Coronary artery (tissue), 2 donors: ENCODE measurements at regions not wholly inside any gene's neighbourhood (a gene's known extent, or its start where the extent isn't known, plus 50 kb on each side); places are given as distances from the start of the nearest gene placed in this dataset.

ENCODE experiments used
- DNase-seq: peaks from one replicate; pipeline ENCODE4 v3.0.0-alpha.2; 2017; ENCODE audit warnings: low spot score
- H3K27ac ChIP-seq, 2 donors: fragments of 200-600 bp; sonication (generic); one replicate each; pipeline ENCODE4 v1.5.1; 2016 to 2019
- H3K4me3 ChIP-seq: fragments of 200-600 bp; sonication (generic); 2 replicates; pipeline ENCODE4 v1.5.1; 2016; ENCODE audit warnings: mild to moderate bottlenecking, moderate library complexity
- CTCF ChIP-seq: fragments of 200-600 bp; sonication (generic); IDR thresholded peaks from one replicate; pipeline ENCODE4 v1.5.1; 2019; ENCODE audit warnings: antibody characterized with exemption

- no peak overlapping the region for H3K27ac ChIP-seq
- DNase-seq, result no peak
- H3K4me3 ChIP-seq, result no peak overlapping the region
- TF ChIP-seq CTCF, result no peak
These were observed 447.9 kb upstream of the PFKP start for GRCh38 chr10:2619472-2619871.

DNA sequence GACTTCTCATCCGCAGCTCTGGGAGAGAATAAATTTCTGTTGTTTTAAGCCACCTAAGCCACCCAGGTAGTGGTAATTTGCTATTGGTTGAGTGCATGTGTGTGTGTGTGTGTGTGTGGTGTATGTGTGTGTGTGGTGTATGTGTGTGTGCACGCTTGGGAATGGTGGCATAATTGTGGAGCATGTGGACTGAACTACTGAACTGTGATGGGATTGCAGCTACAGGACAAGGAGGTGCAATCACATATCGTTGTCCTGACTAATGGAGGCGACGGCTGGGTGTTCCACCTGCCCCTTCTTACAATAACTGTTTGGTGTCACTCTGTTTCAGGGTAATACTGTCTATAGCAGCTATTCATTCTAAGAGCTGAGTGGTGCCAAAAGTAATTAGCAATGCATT lies 448.7 kb upstream of the PFKP start:
- DNase-seq, result no peak
- no peak overlapping the region for H3K27ac ChIP-seq
- no peak overlapping the region for H3K4me3 ChIP-seq
- no peak for TF ChIP-seq CTCF

DNA sequence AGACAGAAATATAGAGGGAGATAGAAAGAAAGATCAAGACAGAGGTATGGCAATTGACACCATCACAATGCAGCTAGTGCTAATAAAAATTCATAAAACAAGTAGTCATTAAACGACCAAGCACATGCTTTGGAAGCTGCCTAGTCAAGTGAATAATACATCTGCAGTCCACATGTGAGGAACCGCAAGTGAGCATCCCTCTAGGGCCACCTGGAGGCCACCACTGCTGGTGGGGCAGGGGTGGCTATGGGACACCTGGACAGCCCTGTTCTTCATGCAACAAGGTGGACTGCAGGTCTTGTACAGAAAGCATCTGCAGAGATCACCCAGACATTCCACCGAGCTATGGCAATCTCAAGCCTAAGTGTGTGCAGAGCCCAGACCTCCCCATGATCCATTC lies 451.1 kb upstream of the PFKP start:
- H3K4me3 ChIP-seq, result no peak overlapping the region
- DNase-seq, result no peak
- TF ChIP-seq CTCF, result no peak

GRCh38 chr10:2611603-2612002 lies 455.7 kb upstream of the PFKP start:
- Histone ChIP-seq H3K4me3 (no peak overlapping the region), H3K27ac (no peak overlapping the region)
- no peak for TF ChIP-seq CTCF
- DNase-seq, result no peak

More for the DNA sequence above, 451.1 kb upstream of the PFKP start:
- H3K27ac ChIP-seq, result no peak overlapping the region

DNA sequence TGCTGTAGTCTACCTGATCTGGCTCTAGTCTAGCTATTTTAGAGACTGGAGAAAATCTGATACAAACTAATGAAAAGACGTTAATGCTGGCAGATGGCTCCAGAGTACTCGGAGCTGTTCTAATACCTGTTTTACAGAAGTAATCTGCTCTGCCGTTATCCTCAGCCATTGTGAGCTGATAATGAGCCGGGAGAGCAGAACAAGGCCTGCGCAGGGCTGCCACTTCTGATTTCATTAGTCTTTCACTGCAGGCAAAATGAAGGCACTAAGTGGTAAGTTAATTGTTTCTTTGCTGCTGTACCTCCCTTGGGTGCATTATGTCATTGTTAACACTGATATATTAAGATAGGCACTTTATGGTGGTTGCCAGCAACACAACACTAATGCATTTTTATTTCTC lies 456.4 kb upstream of the PFKP start:
- no peak overlapping the region for H3K27ac ChIP-seq
- TF ChIP-seq CTCF, result no peak
- DNase-seq, result no peak
- H3K4me3 ChIP-seq, result no peak overlapping the region

DNA sequence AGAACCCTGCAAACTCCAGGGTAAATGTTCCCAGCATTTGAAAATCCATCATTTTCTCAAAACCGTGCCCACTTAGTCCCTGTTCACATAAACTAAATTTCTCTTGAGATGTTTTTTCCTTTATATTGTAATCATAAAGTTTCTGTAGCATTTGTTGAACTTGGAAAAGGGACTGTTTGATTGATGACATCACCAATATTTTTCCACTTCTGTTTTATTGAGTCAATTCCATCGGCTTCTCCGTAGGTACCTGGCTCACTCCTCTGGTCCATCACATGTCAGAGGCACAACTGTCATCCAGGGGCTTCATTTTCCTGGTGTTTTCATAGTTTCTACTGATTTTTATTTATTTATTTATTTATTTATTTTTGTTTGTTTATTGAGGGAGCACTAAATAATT lies 462.5 kb upstream of the PFKP start:
- H3K4me3 ChIP-seq, result no peak overlapping the region
- H3K27ac ChIP-seq, result no peak overlapping the region
- DNase-seq, result no peak
- TF ChIP-seq CTCF, result no peak

DNA sequence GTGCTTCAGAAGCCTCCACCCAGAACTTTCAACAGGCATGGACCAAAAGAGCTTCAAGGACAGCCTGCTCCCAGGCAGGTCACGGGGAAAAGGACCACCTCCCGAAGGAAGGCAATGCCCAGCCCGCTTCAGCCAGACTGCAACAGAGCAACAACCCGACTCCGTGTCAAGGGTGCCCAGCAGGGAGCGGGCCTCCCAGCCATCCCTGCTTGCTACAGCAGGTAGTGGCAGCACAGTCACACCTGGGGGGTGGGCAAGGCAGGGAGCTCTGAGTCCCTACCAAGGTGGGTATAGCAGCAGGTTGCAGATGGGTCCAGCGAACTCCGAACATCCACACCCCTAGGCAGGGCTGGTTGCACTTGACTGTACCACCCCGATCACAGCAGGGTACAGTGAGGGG lies 467.8 kb upstream of the PFKP start:
- H3K27ac ChIP-seq, result no peak overlapping the region
- no peak for TF ChIP-seq CTCF
- no peak for DNase-seq
- H3K4me3 ChIP-seq, result no peak overlapping the region
